ENCODE measurements at regions not wholly inside any gene's neighbourhood (a gene's known extent, or its start where the extent isn't known, plus 50 kb on each side); places are given as distances from the start of the nearest gene placed in this dataset.
"Not testable (repeated sequence)": the region's sequence is repeated elsewhere in the genome, so short reads cannot be mapped to it uniquely, and the experiment has no call there.

DNA sequence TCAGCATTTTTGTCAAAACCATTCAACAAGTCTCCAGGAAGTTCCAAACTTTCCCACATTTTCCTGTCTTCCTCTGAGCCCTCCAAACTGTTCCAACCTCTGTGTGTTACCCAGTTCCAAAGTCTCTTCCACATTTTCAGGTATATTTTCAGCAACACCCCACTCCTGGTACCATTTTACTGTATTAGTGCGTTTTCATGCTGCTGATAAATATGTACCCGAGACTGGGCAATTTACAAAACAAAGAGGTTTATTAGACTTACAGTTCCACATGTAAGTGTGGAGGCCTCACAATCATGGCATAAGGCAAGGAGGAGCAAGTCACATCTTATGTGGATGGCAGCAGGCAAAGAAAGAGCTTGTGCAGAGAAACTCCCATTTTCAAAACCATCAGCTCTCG is 315.9 kb upstream of the ESRRG start:
- BruUV-seq (replicated peaks); ATAC-seq; DNase-seq (ENCODE audit: extremely low read depth in 1 of 4, low spot score in 3 of 4); H3K4me2 ChIP-seq (ENCODE audit: insufficient read depth, low read length); H3K27ac ChIP-seq (ENCODE audit: extremely low read depth, low read depth, low read length); H3K4me1 ChIP-seq (replicated peaks in 1 of 2; ENCODE audit: control insufficient read depth in 2 of 2, insufficient read depth in 2 of 2, low read length in 2 of 2); H4K20me1 ChIP-seq (replicated peaks; ENCODE audit: control insufficient read depth, insufficient read depth, low read length); intact Hi-C loops (cut with micrococcal nuclease); H2AFZ ChIP-seq (ENCODE audit: low read depth, low read length); in situ Hi-C loops (cut with MboI); H3K27me3 ChIP-seq (ENCODE audit: control insufficient read depth in 2 of 2, insufficient read depth in 2 of 2, low read length in 2 of 2); FAIRE-seq; H3K9me1 ChIP-seq (ENCODE audit: control insufficient read depth, insufficient read depth, low read length); H3K4me3 ChIP-seq; H3K9ac ChIP-seq (ENCODE audit: insufficient read depth in 1 of 2, low read depth in 2 of 2, low read length in 2 of 2); CTCF ChIA-PET (ENCODE audit: low intra/inter-chr PET ratio); POLR2A ChIA-PET; H3K36me3 ChIP-seq (ENCODE audit: control insufficient read depth, insufficient read depth, low read length); H3K9me3 ChIP-seq (replicated peaks; ENCODE audit: control insufficient read depth, insufficient read depth, low read depth, low read length); H3K79me2 ChIP-seq (ENCODE audit: control insufficient read depth, insufficient read depth, low read length): not testable (repeated sequence)
- peak; percentile 94 for TF ChIP-seq ZNF707 (CRISPR knock-in tag; conservative IDR thresholded peaks at IDR 0.05)
- 0% methylated on average over 3 of the region's 3 CpGs for WGBS (ENCODE audit: insufficient coverage, low coverage, missing lambda C conversion rate)

DNA sequence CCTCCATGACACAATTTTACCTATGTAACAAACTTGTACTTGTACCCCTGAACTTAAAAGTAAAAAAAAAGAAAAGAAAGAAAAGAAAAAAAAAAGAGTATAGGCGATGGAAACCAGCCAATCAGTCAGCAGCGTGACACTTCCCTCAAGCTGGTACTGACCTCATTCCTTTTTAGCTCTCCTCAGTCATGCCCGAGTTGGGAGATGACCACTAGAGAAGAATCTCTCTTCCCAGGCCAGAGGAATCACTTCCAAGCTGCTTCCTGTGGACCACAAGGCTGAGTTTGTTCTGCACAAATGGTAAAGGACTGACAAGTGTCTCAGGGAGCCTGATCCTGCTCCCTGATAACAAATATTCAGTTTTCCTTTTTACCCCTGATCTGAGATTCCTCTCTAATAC is 313.5 kb upstream of the ESRRG start:
- DNase-seq (ENCODE audit: extremely low read depth in 1 of 4, low spot score in 3 of 4) (no peak), FAIRE-seq (no peak), ATAC-seq (no peak)
- H3K9me3 ChIP-seq (replicated peaks; ENCODE audit: control insufficient read depth, insufficient read depth, low read depth, low read length): peaks cover 2% of the 10 kb centered on the region; the same call in 1 of the 2 replicates
- H3K4me1 ChIP-seq (replicated peaks in 1 of 2; ENCODE audit: control insufficient read depth in 2 of 2, insufficient read depth in 2 of 2, low read length in 2 of 2): no peaks in the 10 kb centered on the region
- H3K27ac ChIP-seq (ENCODE audit: extremely low read depth, low read depth, low read length): no peak overlapping the region
- no peak overlapping the region for H3K4me3 ChIP-seq
- no peaks in the 10 kb centered on the region for H3K36me3 ChIP-seq (ENCODE audit: control insufficient read depth, insufficient read depth, low read length)
- no peak overlapping the region for H2AFZ ChIP-seq (ENCODE audit: low read depth, low read length)
- in situ Hi-C loops (cut with MboI) (no loop called here), intact Hi-C loops (cut with micrococcal nuclease) (no loop called here)
- H3K79me2 ChIP-seq (ENCODE audit: control insufficient read depth, insufficient read depth, low read length): no peaks in the 10 kb centered on the region
- H3K4me2 ChIP-seq (ENCODE audit: insufficient read depth, low read length): no peak overlapping the region
- POLR2A ChIA-PET: interaction anchor here (0.7 kb wide), 1 partner anchor 71 kb away, joined by 3 read pairs; no protein-coding TSS in a partner anchor
- no peak overlapping the region for H3K9ac ChIP-seq (ENCODE audit: insufficient read depth in 1 of 2, low read depth in 2 of 2, low read length in 2 of 2)
- H4K20me1 ChIP-seq (replicated peaks; ENCODE audit: control insufficient read depth, insufficient read depth, low read length): no peaks in the 10 kb centered on the region
- no peaks in the 10 kb centered on the region for H3K9me1 ChIP-seq (ENCODE audit: control insufficient read depth, insufficient read depth, low read length)
- no TSS peak for BruUV-seq (replicated peaks)
- H3K27me3 ChIP-seq (ENCODE audit: control insufficient read depth in 2 of 2, insufficient read depth in 2 of 2, low read length in 2 of 2): no peaks in the 10 kb centered on the region
- 0% methylated on average over 3 of the region's 3 CpGs for WGBS (ENCODE audit: insufficient coverage, low coverage, missing lambda C conversion rate)
- CTCF ChIA-PET (ENCODE audit: low intra/inter-chr PET ratio): no interaction called here
- TF ChIP-seq NFXL1 (CRISPR knock-in tag; IDR thresholded peaks at IDR 0.05) (no peak), PTRF (tag; IDR thresholded peaks at IDR 0.05) (no peak), NR3C1 (CRISPR knock-in tag; IDR thresholded peaks at IDR 0.05) (no peak), CCNT2 (IDR thresholded peaks at IDR 0.05; ENCODE audit: borderline replicate concordance, extremely low read depth, insufficient read length, low read depth, low read length) (no peak), SP1 (CRISPR knock-in tag; IDR thresholded peaks at IDR 0.05) (no peak), ZNF444 (CRISPR knock-in tag; IDR thresholded peaks at IDR 0.05) (no peak), CHD4 (IDR thresholded peaks at IDR 0.05; ENCODE audit: insufficient read depth, insufficient replicate concordance, low read depth, low read length, poor library complexity, severe bottlenecking) (no peak), KAT8 (IDR thresholded peaks at IDR 0.05; ENCODE audit: low read depth) (no peak), MXI1 (IDR thresholded peaks at IDR 0.05; ENCODE audit: low read depth, low read length) (no peak)
- TF ChIP-seq, protein P1, sequence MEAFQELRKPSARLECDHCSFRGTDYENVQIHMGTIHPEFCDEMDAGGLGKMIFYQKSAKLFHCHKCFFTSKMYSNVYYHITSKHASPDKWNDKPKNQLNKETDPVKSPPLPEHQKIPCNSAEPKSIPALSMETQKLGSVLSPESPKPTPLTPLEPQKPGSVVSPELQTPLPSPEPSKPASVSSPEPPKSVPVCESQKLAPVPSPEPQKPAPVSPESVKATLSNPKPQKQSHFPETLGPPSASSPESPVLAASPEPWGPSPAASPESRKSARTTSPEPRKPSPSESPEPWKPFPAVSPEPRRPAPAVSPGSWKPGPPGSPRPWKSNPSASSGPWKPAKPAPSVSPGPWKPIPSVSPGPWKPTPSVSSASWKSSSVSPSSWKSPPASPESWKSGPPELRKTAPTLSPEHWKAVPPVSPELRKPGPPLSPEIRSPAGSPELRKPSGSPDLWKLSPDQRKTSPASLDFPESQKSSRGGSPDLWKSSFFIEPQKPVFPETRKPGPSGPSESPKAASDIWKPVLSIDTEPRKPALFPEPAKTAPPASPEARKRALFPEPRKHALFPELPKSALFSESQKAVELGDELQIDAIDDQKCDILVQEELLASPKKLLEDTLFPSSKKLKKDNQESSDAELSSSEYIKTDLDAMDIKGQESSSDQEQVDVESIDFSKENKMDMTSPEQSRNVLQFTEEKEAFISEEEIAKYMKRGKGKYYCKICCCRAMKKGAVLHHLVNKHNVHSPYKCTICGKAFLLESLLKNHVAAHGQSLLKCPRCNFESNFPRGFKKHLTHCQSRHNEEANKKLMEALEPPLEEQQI (IDR thresholded peaks at IDR 0.05): no peak
- TF ChIP-seq, protein P2, sequence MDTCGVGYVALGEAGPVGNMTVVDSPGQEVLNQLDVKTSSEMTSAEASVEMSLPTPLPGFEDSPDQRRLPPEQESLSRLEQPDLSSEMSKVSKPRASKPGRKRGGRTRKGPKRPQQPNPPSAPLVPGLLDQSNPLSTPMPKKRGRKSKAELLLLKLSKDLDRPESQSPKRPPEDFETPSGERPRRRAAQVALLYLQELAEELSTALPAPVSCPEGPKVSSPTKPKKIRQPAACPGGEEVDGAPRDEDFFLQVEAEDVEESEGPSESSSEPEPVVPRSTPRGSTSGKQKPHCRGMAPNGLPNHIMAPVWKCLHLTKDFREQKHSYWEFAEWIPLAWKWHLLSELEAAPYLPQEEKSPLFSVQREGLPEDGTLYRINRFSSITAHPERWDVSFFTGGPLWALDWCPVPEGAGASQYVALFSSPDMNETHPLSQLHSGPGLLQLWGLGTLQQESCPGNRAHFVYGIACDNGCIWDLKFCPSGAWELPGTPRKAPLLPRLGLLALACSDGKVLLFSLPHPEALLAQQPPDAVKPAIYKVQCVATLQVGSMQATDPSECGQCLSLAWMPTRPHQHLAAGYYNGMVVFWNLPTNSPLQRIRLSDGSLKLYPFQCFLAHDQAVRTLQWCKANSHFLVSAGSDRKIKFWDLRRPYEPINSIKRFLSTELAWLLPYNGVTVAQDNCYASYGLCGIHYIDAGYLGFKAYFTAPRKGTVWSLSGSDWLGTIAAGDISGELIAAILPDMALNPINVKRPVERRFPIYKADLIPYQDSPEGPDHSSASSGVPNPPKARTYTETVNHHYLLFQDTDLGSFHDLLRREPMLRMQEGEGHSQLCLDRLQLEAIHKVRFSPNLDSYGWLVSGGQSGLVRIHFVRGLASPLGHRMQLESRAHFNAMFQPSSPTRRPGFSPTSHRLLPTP (IDR thresholded peaks at IDR 0.05; ENCODE audit: borderline replicate concordance, extremely low read depth, insufficient read length): no peak
